Transverse colon (tissue), 3 donors: ENCODE measurements at regions not wholly inside any gene's neighbourhood (a gene's known extent, or its start where the extent isn't known, plus 50 kb on each side); places are given as distances from the start of the nearest gene placed in this dataset.

Experiments
- EP300 ChIP-seq: sonication (generic); formaldehyde crosslinking; IDR thresholded peaks from one replicate; pipeline ENCODE4 v1.6.1; 2017; ENCODE audit warnings: antibody characterized with exemption, low read depth
- POLR2A ChIP-seq: fragments of 450-650 bp; IDR thresholded peaks from one replicate; pipeline ENCODE4 v1.6.1; 2016; ENCODE audit warnings: antibody characterized with exemption, mild to moderate bottlenecking, moderate library complexity
- TF ChIP-seq, protein P1 (sequence below), 5 experiments: fragments of 200-600 bp in 3 of 5; fragments of 450-650 bp in 2 of 5; sonication (generic) in 3 of 5; IDR thresholded peaks; 1 replicate in 2 of 5; 2 replicates in 3 of 5; pipeline ENCODE4 v1.5.1; 2016 to 2017; ENCODE audit warnings: antibody characterized with exemption in 5 of 5, inconsistent platforms in 3 of 5, mild to moderate bottlenecking in 2 of 5, moderate library complexity in 1 of 5

DNA sequence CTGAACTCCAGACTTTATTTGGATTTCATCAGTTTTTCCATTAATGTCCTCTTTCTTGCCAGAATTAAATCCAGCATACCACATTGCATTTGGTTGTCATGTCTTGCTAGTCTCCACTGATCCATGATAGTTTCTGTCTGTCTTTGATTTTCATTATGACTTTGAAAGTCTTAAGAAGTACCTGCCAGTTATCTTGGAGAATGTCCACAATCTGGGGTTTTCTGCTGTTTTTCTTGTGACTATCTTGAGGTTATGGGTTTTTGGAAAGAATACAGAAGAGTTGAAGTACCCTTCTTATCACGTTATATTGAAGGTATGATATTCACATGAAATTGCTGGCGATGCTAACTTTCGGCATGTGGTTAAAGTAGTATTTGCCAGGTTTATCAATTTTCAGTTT, 282.3 kb upstream of the PRICKLE1 start:
- TF ChIP-seq, protein P1, sequence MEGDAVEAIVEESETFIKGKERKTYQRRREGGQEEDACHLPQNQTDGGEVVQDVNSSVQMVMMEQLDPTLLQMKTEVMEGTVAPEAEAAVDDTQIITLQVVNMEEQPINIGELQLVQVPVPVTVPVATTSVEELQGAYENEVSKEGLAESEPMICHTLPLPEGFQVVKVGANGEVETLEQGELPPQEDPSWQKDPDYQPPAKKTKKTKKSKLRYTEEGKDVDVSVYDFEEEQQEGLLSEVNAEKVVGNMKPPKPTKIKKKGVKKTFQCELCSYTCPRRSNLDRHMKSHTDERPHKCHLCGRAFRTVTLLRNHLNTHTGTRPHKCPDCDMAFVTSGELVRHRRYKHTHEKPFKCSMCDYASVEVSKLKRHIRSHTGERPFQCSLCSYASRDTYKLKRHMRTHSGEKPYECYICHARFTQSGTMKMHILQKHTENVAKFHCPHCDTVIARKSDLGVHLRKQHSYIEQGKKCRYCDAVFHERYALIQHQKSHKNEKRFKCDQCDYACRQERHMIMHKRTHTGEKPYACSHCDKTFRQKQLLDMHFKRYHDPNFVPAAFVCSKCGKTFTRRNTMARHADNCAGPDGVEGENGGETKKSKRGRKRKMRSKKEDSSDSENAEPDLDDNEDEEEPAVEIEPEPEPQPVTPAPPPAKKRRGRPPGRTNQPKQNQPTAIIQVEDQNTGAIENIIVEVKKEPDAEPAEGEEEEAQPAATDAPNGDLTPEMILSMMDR (IDR thresholded peaks at IDR 0.05) = no peak
- TF ChIP-seq POLR2A (no peak), EP300 (no peak)
